ENCODE measurements at regions not wholly inside any gene's neighbourhood (a gene's known extent, or its start where the extent isn't known, plus 50 kb on each side); places are given as distances from the start of the nearest gene placed in this dataset.

DNA sequence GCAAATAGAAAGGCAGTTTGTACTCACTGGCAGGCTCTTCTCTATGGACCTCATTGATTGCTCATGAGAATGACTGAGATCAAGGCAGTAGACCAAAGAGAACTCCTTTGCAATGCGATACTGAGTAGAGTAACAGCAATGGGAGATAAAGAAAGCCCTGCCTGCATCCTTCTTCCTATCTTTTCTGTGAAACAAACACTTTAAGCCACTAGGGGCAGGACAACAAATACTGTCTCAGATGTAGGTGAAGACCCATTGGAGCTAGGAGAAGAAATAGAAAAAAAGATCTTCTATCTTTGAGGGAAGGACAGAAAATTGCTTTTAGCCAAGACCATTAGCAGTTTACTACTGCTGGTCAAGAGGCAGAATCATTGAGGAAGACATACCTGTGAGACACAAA is 117.6 kb upstream of the IGSF10 start:
- H3K36me3 ChIP-seq (ENCODE audit: insufficient read depth, low read length) = no peaks in the 10 kb centered on the region
- no peaks in the 10 kb centered on the region for H3K27me3 ChIP-seq (ENCODE audit: insufficient read depth, low read length)
- no peaks in the 10 kb centered on the region for H3K79me2 ChIP-seq (ENCODE audit: control insufficient read depth, insufficient read depth, low read length, unreplicated experiment)
- no peak overlapping the region for H2AFZ ChIP-seq (ENCODE audit: low read length, unreplicated experiment)
- H3K4me1 ChIP-seq (ENCODE audit: control insufficient read depth, insufficient read depth, low read length, unreplicated experiment) = peaks cover 9% of the 10 kb centered on the region
- no peak overlapping the region for H3K4me3 ChIP-seq (ENCODE audit: low read depth, low read length)
- H3K27ac ChIP-seq (ENCODE audit: low read depth, low read length) = no peak overlapping the region

- Histone ChIP-seq H2AFZ (ENCODE audit: low read length, unreplicated experiment) (no peak overlapping the region), H3K4me3 (ENCODE audit: low read depth, low read length) (no peak overlapping the region), H3K27ac (ENCODE audit: low read depth, low read length) (no peak overlapping the region), H3K4me1 (ENCODE audit: control insufficient read depth, insufficient read depth, low read length, unreplicated experiment) (peaks cover 9% of the 10 kb centered on the region), H3K36me3 (ENCODE audit: insufficient read depth, low read length) (no peaks in the 10 kb centered on the region), H3K79me2 (ENCODE audit: control insufficient read depth, insufficient read depth, low read length, unreplicated experiment) (no peaks in the 10 kb centered on the region), H3K27me3 (ENCODE audit: insufficient read depth, low read length) (no peaks in the 10 kb centered on the region)
Measured at GRCh38 chr3:151576511-151577137, 115.8 kb upstream of the IGSF10 start.

DNA sequence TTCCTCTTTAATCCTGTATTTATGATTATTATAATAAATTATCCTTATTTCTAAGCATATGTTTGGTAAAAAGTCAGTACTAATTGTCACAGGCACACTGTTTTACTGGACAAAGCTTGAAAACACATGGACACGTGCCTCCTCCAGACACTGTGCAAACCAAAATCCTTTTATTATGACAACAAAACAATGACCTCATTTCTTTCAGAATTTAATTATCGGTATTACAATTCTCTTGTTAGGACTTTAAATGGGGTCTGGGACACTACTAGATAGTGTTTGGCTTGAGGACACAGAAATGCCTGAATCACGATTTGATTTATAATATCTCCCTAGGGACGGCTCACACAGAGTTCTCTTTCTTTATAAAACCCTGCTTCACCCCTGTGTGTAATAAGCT is 107.3 kb upstream of the IGSF10 start:
- Histone ChIP-seq H3K27ac (ENCODE audit: low read depth, low read length) (no peak overlapping the region), H3K4me1 (ENCODE audit: control insufficient read depth, insufficient read depth, low read length, unreplicated experiment) (no peaks in the 10 kb centered on the region), H3K4me3 (ENCODE audit: low read depth, low read length) (no peak overlapping the region), H3K27me3 (ENCODE audit: insufficient read depth, low read length) (no peaks in the 10 kb centered on the region), H3K36me3 (ENCODE audit: insufficient read depth, low read length) (no peaks in the 10 kb centered on the region), H2AFZ (ENCODE audit: low read length, unreplicated experiment) (no peak overlapping the region), H3K79me2 (ENCODE audit: control insufficient read depth, insufficient read depth, low read length, unreplicated experiment) (no peaks in the 10 kb centered on the region)

- Histone ChIP-seq H2AFZ (ENCODE audit: low read length, unreplicated experiment) (no peak overlapping the region), H3K79me2 (ENCODE audit: control insufficient read depth, insufficient read depth, low read length, unreplicated experiment) (no peaks in the 10 kb centered on the region), H3K27ac (ENCODE audit: low read depth, low read length) (no peak overlapping the region), H3K4me1 (ENCODE audit: control insufficient read depth, insufficient read depth, low read length, unreplicated experiment) (no peaks in the 10 kb centered on the region), H3K27me3 (ENCODE audit: insufficient read depth, low read length) (no peaks in the 10 kb centered on the region), H3K36me3 (ENCODE audit: insufficient read depth, low read length) (no peaks in the 10 kb centered on the region), H3K4me3 (ENCODE audit: low read depth, low read length) (no peak overlapping the region)
Measured at GRCh38 chr3:151567477-151567876, 106.6 kb upstream of the IGSF10 start.

DNA sequence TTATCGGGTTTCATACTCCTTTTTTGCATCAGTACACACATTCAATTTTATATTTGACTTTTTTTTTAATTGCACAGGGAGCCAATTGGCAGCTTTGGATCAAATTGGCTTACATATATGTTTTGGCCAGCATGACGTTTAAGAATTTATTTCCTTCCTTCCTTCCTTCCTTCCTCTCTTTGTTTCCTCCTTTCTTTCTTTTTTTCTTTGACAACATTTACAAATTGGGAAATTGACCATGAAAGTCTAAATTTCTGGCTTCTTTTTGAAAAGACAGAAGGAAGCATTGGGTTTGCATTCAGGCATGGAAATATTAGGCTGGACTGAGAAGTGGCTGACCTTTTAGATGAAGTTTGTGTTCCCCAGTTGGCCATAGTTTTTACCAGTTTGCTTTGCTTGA is 103.4 kb upstream of the IGSF10 start:
- Histone ChIP-seq H3K27me3 (ENCODE audit: insufficient read depth, low read length) (no peaks in the 10 kb centered on the region), H2AFZ (ENCODE audit: low read length, unreplicated experiment) (no peak overlapping the region), H3K79me2 (ENCODE audit: control insufficient read depth, insufficient read depth, low read length, unreplicated experiment) (no peaks in the 10 kb centered on the region), H3K36me3 (ENCODE audit: insufficient read depth, low read length) (no peaks in the 10 kb centered on the region), H3K27ac (ENCODE audit: low read depth, low read length) (no peak overlapping the region), H3K4me1 (ENCODE audit: control insufficient read depth, insufficient read depth, low read length, unreplicated experiment) (no peaks in the 10 kb centered on the region), H3K4me3 (ENCODE audit: low read depth, low read length) (no peak overlapping the region)

GRCh38 chr3:151563305-151563704 is 102.4 kb upstream of the IGSF10 start:
- Histone ChIP-seq H3K4me1 (ENCODE audit: control insufficient read depth, insufficient read depth, low read length, unreplicated experiment) (no peaks in the 10 kb centered on the region), H3K4me3 (ENCODE audit: low read depth, low read length) (no peak overlapping the region), H3K27me3 (ENCODE audit: insufficient read depth, low read length) (no peaks in the 10 kb centered on the region), H2AFZ (ENCODE audit: low read length, unreplicated experiment) (no peak overlapping the region), H3K79me2 (ENCODE audit: control insufficient read depth, insufficient read depth, low read length, unreplicated experiment) (no peaks in the 10 kb centered on the region), H3K27ac (ENCODE audit: low read depth, low read length) (no peak overlapping the region), H3K36me3 (ENCODE audit: insufficient read depth, low read length) (no peaks in the 10 kb centered on the region)

- H2AFZ ChIP-seq (ENCODE audit: low read length, unreplicated experiment) = no peak overlapping the region
- no peaks in the 10 kb centered on the region for H3K4me1 ChIP-seq (ENCODE audit: control insufficient read depth, insufficient read depth, low read length, unreplicated experiment)
- no peak overlapping the region for H3K4me3 ChIP-seq (ENCODE audit: low read depth, low read length)
- no peaks in the 10 kb centered on the region for H3K27me3 ChIP-seq (ENCODE audit: insufficient read depth, low read length)
- no peaks in the 10 kb centered on the region for H3K36me3 ChIP-seq (ENCODE audit: insufficient read depth, low read length)
- no peaks in the 10 kb centered on the region for H3K79me2 ChIP-seq (ENCODE audit: control insufficient read depth, insufficient read depth, low read length, unreplicated experiment)
- H3K27ac ChIP-seq (ENCODE audit: low read depth, low read length) = no peak overlapping the region
Measured at GRCh38 chr3:151562891-151563290, 102.0 kb upstream of the IGSF10 start.

GRCh38 chr3:151561878-151562277 is 101.0 kb upstream of the IGSF10 start:
- no peaks in the 10 kb centered on the region for H3K27me3 ChIP-seq (ENCODE audit: insufficient read depth, low read length)
- no peaks in the 10 kb centered on the region for H3K36me3 ChIP-seq (ENCODE audit: insufficient read depth, low read length)
- H3K4me1 ChIP-seq (ENCODE audit: control insufficient read depth, insufficient read depth, low read length, unreplicated experiment) = no peaks in the 10 kb centered on the region

DNA sequence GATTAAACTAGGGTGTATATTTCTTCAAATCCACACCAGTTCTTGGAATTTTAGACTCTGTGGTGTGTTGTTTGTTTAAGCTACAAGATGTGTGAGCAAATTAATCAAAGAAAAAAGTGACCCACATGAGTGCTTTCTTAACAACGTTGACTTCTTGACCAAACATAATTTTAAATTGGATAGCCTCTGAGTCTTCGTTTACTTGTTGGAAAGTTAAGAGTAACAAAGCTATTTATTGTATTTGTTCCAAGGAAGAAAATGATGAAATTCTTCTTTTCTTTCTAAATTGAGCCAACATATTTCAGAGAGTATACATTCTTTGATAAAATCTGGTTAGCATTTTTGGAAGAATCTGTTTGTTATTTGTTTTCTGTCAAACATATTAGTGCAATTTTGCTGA is 99.9 kb upstream of the IGSF10 start:
- H3K4me3 ChIP-seq (ENCODE audit: low read depth, low read length) = no peak overlapping the region
- H3K4me1 ChIP-seq (ENCODE audit: control insufficient read depth, insufficient read depth, low read length, unreplicated experiment) = no peaks in the 10 kb centered on the region
- no peak overlapping the region for H3K27ac ChIP-seq (ENCODE audit: low read depth, low read length)
- no peak overlapping the region for H2AFZ ChIP-seq (ENCODE audit: low read length, unreplicated experiment)
- no peaks in the 10 kb centered on the region for H3K79me2 ChIP-seq (ENCODE audit: control insufficient read depth, insufficient read depth, low read length, unreplicated experiment)
- no peaks in the 10 kb centered on the region for H3K27me3 ChIP-seq (ENCODE audit: insufficient read depth, low read length)
- H3K36me3 ChIP-seq (ENCODE audit: insufficient read depth, low read length) = no peaks in the 10 kb centered on the region

More at GRCh38 chr3:151561878-151562277, 101.0 kb upstream of the IGSF10 start:
- no peak overlapping the region for H3K4me3 ChIP-seq (ENCODE audit: low read depth, low read length)
- no peak overlapping the region for H3K27ac ChIP-seq (ENCODE audit: low read depth, low read length)
- H3K79me2 ChIP-seq (ENCODE audit: control insufficient read depth, insufficient read depth, low read length, unreplicated experiment) = no peaks in the 10 kb centered on the region
- no peak overlapping the region for H2AFZ ChIP-seq (ENCODE audit: low read length, unreplicated experiment)

DNA sequence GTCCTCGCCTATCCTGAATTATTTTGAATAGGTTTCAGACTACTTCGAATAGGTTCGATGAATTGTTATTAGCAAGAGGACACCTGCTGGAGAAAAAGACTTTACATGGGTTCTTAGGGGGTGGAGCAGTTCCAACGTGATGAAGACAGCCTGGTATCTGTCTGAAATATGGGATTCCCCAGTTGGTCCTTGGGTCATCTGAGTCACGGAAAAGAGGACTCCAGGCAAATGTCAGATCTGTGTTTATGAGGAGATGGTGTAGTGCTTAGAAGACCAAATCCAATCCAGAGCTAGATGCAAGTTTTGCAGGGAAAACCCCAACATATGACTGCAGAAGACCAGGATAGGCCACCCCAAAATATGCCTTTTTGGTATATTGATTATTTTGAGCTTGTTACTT is 98.9 kb upstream of the IGSF10 start:
- H3K4me1 ChIP-seq (ENCODE audit: control insufficient read depth, insufficient read depth, low read length, unreplicated experiment) = no peaks in the 10 kb centered on the region
- H3K27ac ChIP-seq (ENCODE audit: low read depth, low read length) = no peak overlapping the region
- no peaks in the 10 kb centered on the region for H3K27me3 ChIP-seq (ENCODE audit: insufficient read depth, low read length)
- H3K36me3 ChIP-seq (ENCODE audit: insufficient read depth, low read length) = no peaks in the 10 kb centered on the region
- no peak overlapping the region for H3K4me3 ChIP-seq (ENCODE audit: low read depth, low read length)
- H2AFZ ChIP-seq (ENCODE audit: low read length, unreplicated experiment) = no peak overlapping the region
- H3K79me2 ChIP-seq (ENCODE audit: control insufficient read depth, insufficient read depth, low read length, unreplicated experiment) = no peaks in the 10 kb centered on the region

GRCh38 chr3:151558661-151559060 is 97.8 kb upstream of the IGSF10 start:
- no peak overlapping the region for H2AFZ ChIP-seq (ENCODE audit: low read length, unreplicated experiment)
- H3K79me2 ChIP-seq (ENCODE audit: control insufficient read depth, insufficient read depth, low read length, unreplicated experiment) = no peaks in the 10 kb centered on the region
- no peak overlapping the region for H3K4me3 ChIP-seq (ENCODE audit: low read depth, low read length)
- H3K4me1 ChIP-seq (ENCODE audit: control insufficient read depth, insufficient read depth, low read length, unreplicated experiment) = no peaks in the 10 kb centered on the region
- H3K36me3 ChIP-seq (ENCODE audit: insufficient read depth, low read length) = no peaks in the 10 kb centered on the region
- H3K27me3 ChIP-seq (ENCODE audit: insufficient read depth, low read length) = no peaks in the 10 kb centered on the region
- H3K27ac ChIP-seq (ENCODE audit: low read depth, low read length) = no peak overlapping the region
